MM.1S (cell line): ENCODE measurements at regions not wholly inside any gene's neighbourhood (a gene's known extent, or its start where the extent isn't known, plus 50 kb on each side); places are given as distances from the start of the nearest gene placed in this dataset.
"Not testable (repeated sequence)": the region's sequence is repeated elsewhere in the genome, so short reads cannot be mapped to it uniquely, and the experiment has no call there.

Experiments used
- DNase-seq: peaks from one replicate; pipeline ENCODE4 v3.0.0-alpha.2; 2015
- H2AFZ ChIP-seq: fragments of 300-600 bp; sonication (generic); 2 replicates; pipeline ENCODE4 v1.6.0; 2016; ENCODE audit warnings: antibody characterized with exemption, low read length
- H3F3A ChIP-seq: fragments of 300-600 bp; sonication (generic); 2 replicates; pipeline ENCODE4 v1.6.1; 2016; ENCODE audit warnings: mild to moderate bottlenecking, antibody characterized with exemption, low read length, moderate library complexity, mixed read lengths; ENCODE audit not compliant: insufficient read depth
- H3K27ac ChIP-seq: fragments of 300-600 bp; sonication (generic); 2 replicates; pipeline ENCODE4 v1.5.1; 2016; ENCODE audit warnings: mild to moderate bottlenecking, low read length
- H3K27me3 ChIP-seq: fragments of 300-600 bp; sonication (generic); replicated peaks from 2 replicates; pipeline ENCODE4 v1.6.0; 2016; ENCODE audit warnings: low read length; ENCODE audit not compliant: insufficient read depth
- H3K36me3 ChIP-seq: fragments of 300-600 bp; sonication (generic); replicated peaks from 2 replicates; pipeline ENCODE4 v1.6.1; 2016; ENCODE audit warnings: mild to moderate bottlenecking, low read length, mixed read lengths; ENCODE audit not compliant: insufficient read depth
- H3K4me1 ChIP-seq: fragments of 300-600 bp; sonication (generic); 2 replicates; pipeline ENCODE4 v1.6.1; 2016; ENCODE audit warnings: low read length, mixed read lengths
- H3K4me2 ChIP-seq: fragments of 300-600 bp; sonication (generic); 2 replicates; pipeline ENCODE4 v1.6.0; 2016; ENCODE audit warnings: low read depth, low read length
- H3K4me3 ChIP-seq: fragments of 300-600 bp; sonication (generic); 2 replicates; pipeline ENCODE4 v1.5.1; 2016; ENCODE audit warnings: low read length, mixed read lengths
- H3K79me2 ChIP-seq: fragments of 300-600 bp; sonication (generic); 2 replicates; pipeline ENCODE4 v1.6.1; 2016; ENCODE audit warnings: mixed run types, low read length, mixed read lengths
- H3K9ac ChIP-seq: fragments of 300-600 bp; sonication (generic); 2 replicates; pipeline ENCODE4 v1.6.1; 2016; ENCODE audit warnings: low read length, mixed read lengths
- H3K9me2 ChIP-seq: fragments of 300-600 bp; sonication (generic); replicated peaks from 2 replicates; pipeline ENCODE4 v1.6.1; 2016; ENCODE audit warnings: mild to moderate bottlenecking, low read length, mixed read lengths; ENCODE audit not compliant: insufficient read depth
- H3K9me3 ChIP-seq: fragments of 300-600 bp; sonication (generic); replicated peaks from 2 replicates; pipeline ENCODE4 v1.6.1; 2016; ENCODE audit warnings: mild to moderate bottlenecking, low read length, mixed read lengths; ENCODE audit not compliant: insufficient read depth
- H4K20me1 ChIP-seq: fragments of 300-600 bp; sonication (generic); 2 replicates; pipeline ENCODE4 v1.6.1; 2016; ENCODE audit warnings: mild to moderate bottlenecking, low read length, moderate library complexity, mixed read lengths; ENCODE audit not compliant: insufficient read depth
- CTCF ChIP-seq: fragments of 300-600 bp; sonication (generic); IDR thresholded peaks from 2 replicates; pipeline ENCODE4 v1.5.1; 2016; ENCODE audit warnings: antibody characterized with exemption, low read length, mixed read lengths
- EZH2 ChIP-seq: fragments of 300-600 bp; sonication (generic); optimal IDR thresholded peaks from 2 replicates; pipeline ENCODE3; 2017; ENCODE audit warnings: low read depth, mild to moderate bottlenecking, antibody characterized with exemption, low read length, mixed read lengths
- EZH2phosphoT487 ChIP-seq: fragments of 300-600 bp; sonication (generic); IDR thresholded peaks from 2 replicates; pipeline ENCODE4 v1.6.1; 2018; ENCODE audit warnings: antibody characterized with exemption, low read length

- Histone ChIP-seq H3K9me3 (no peaks in the 10 kb centered on the region), H3K27me3 (no peaks in the 10 kb centered on the region), H3F3A (no peaks in the 10 kb centered on the region), H3K4me3 (no peak overlapping the region), H3K27ac (no peak overlapping the region), H3K79me2 (no peaks in the 10 kb centered on the region), H4K20me1 (no peaks in the 10 kb centered on the region), H3K9me2 (no peaks in the 10 kb centered on the region), H3K4me2 (no peak overlapping the region), H3K4me1 (no peaks in the 10 kb centered on the region), H3K9ac (no peak overlapping the region), H2AFZ (no peak overlapping the region), H3K36me3 (no peaks in the 10 kb centered on the region)
- no peak for DNase-seq
- TF ChIP-seq EZH2phosphoT487 (no peak), EZH2 (no peak), CTCF (no peak)
Measured at GRCh38 chr3:35257641-35258040, 381.7 kb upstream of the ARPP21 start.

- TF ChIP-seq EZH2, result no peak
- no peak for TF ChIP-seq CTCF
- no peak for TF ChIP-seq EZH2phosphoT487
- Histone ChIP-seq H3K27ac (no peak overlapping the region), H3K4me3 (no peak overlapping the region)
Measured at GRCh38 chr3:35262406-35262805, 376.9 kb upstream of the ARPP21 start.

GRCh38 chr3:35263477-35263876 is 375.8 kb upstream of the ARPP21 start:
- TF ChIP-seq CTCF, result no peak
- TF ChIP-seq EZH2, result no peak
- no peak for TF ChIP-seq EZH2phosphoT487
- H3K4me3 ChIP-seq, result no peak overlapping the region
- no peaks in the 10 kb centered on the region for H3K4me1 ChIP-seq
- H3K9me3 ChIP-seq, result no peaks in the 10 kb centered on the region
- H3K9ac ChIP-seq, result no peak overlapping the region
- H2AFZ ChIP-seq, result no peak overlapping the region
- no peaks in the 10 kb centered on the region for H3K9me2 ChIP-seq
- no peaks in the 10 kb centered on the region for H4K20me1 ChIP-seq
- no peaks in the 10 kb centered on the region for H3K36me3 ChIP-seq
- no peaks in the 10 kb centered on the region for H3K79me2 ChIP-seq
- no peak overlapping the region for H3K27ac ChIP-seq
- no peak for DNase-seq
- no peak overlapping the region for H3K4me2 ChIP-seq
- no peaks in the 10 kb centered on the region for H3F3A ChIP-seq
- no peaks in the 10 kb centered on the region for H3K27me3 ChIP-seq

More at GRCh38 chr3:35262406-35262805, 376.9 kb upstream of the ARPP21 start:
- Histone ChIP-seq H3K79me2 (no peaks in the 10 kb centered on the region), H3K4me1 (no peaks in the 10 kb centered on the region), H2AFZ (no peak overlapping the region), H3K9me2 (no peaks in the 10 kb centered on the region), H4K20me1 (no peaks in the 10 kb centered on the region), H3F3A (no peaks in the 10 kb centered on the region), H3K27me3 (no peaks in the 10 kb centered on the region), H3K36me3 (no peaks in the 10 kb centered on the region), H3K4me2 (no peak overlapping the region), H3K9ac (no peak overlapping the region), H3K9me3 (no peaks in the 10 kb centered on the region)
- DNase-seq, result no peak

- not testable (repeated sequence) for H3K4me3 ChIP-seq, H3K27me3 ChIP-seq, H2AFZ ChIP-seq, H3F3A ChIP-seq, H3K36me3 ChIP-seq, DNase-seq, H3K27ac ChIP-seq, H4K20me1 ChIP-seq, H3K79me2 ChIP-seq, H3K4me2 ChIP-seq, H3K9me3 ChIP-seq, H3K9me2 ChIP-seq, H3K4me1 ChIP-seq, H3K9ac ChIP-seq
Measured at GRCh38 chr3:35266065-35266464, 373.3 kb upstream of the ARPP21 start.
